Thoracic aorta (tissue), 2 donors: ENCODE measurements at regions not wholly inside any gene's neighbourhood (a gene's known extent, or its start where the extent isn't known, plus 50 kb on each side); places are given as distances from the start of the nearest gene placed in this dataset.
"Not testable (repeated sequence)": the region's sequence is repeated elsewhere in the genome, so short reads cannot be mapped to it uniquely, and the experiment has no call there.

ENCODE experiments used
- ATAC-seq: fragments of 150-250 bp; one replicate; pipeline ENCODE4 v1.8.0; 2017; ENCODE audit warnings: low read depth; ENCODE audit not compliant: insufficient number of reproducible peaks, low FRiP score
- DNase-seq: peaks from one replicate; pipeline ENCODE4 v3.0.0-alpha.2; 2020; ENCODE audit warnings: low spot score
- H3K27ac ChIP-seq, 2 donors: fragments of 200-600 bp; sonication (generic); 1 replicate in 1 of 2; 2 replicates in 1 of 2; pipeline ENCODE4 v1.5.1; 2016; ENCODE audit warnings: mild to moderate bottlenecking in 2 of 2, moderate library complexity in 2 of 2
- H3K27me3 ChIP-seq: fragments of 200-600 bp; sonication (generic); replicated peaks from 2 replicates; pipeline ENCODE4 v1.6.0; 2016; ENCODE audit warnings: mild to moderate bottlenecking; ENCODE audit not compliant: insufficient read depth
- H3K36me3 ChIP-seq: fragments of 200-600 bp; sonication (generic); one replicate; pipeline ENCODE4 v1.5.1; 2016
- H3K4me1 ChIP-seq, 2 donors: fragments of 200-600 bp; sonication (generic); 1 replicate in 1 of 2; 2 replicates in 1 of 2; pipeline versions ENCODE4 v1.5.1 to v1.6.0; 2016; ENCODE audit warnings: low read depth in 2 of 2, mild to moderate bottlenecking in 1 of 2; ENCODE audit not compliant: control insufficient read depth in 1 of 2
- H3K4me3 ChIP-seq: fragments of 200-600 bp; sonication (generic); 2 replicates; pipeline ENCODE4 v1.5.1; 2016; ENCODE audit warnings: mild to moderate bottlenecking
- H3K9me3 ChIP-seq: fragments of 200-600 bp; sonication (generic); 2 replicates; pipeline ENCODE4 v1.5.1; 2016
- CTCF ChIP-seq: fragments of 200-600 bp; sonication (generic); IDR thresholded peaks from one replicate; pipeline ENCODE4 v1.5.1; 2019; ENCODE audit warnings: antibody characterized with exemption

- Histone ChIP-seq H3K27me3 (no peaks in the 10 kb centered on the region), H3K4me1 (peaks cover 0 to 8% of the 10 kb centered on the region in 2 donors), H3K4me3 (no peak overlapping the region), H3K9me3 (no peaks in the 10 kb centered on the region), H3K36me3 (no peaks in the 10 kb centered on the region), H3K27ac (no peak overlapping the region)
- DNase-seq (no peak), ATAC-seq (no peak)
- no peak for TF ChIP-seq CTCF
These were observed 116.0 kb upstream of the ADRA1B start for GRCh38 chr5:159800131-159800840.

GRCh38 chr5:159801303-159801702 lies 115.0 kb upstream of the ADRA1B start:
- Histone ChIP-seq H3K4me1 (peaks cover 0 to 9% of the 10 kb centered on the region in 2 donors), H3K4me3 (no peak overlapping the region), H3K27ac (no peak overlapping the region), H3K9me3 (no peaks in the 10 kb centered on the region), H3K36me3 (no peaks in the 10 kb centered on the region), H3K27me3 (no peaks in the 10 kb centered on the region)
- no peak for DNase-seq
- TF ChIP-seq CTCF, result no peak
- ATAC-seq, result no peak

- Histone ChIP-seq H3K4me3 (no peak overlapping the region), H3K36me3 (no peaks in the 10 kb centered on the region), H3K27me3 (no peaks in the 10 kb centered on the region), H3K4me1 (peaks cover 0 to 9% of the 10 kb centered on the region in 2 donors), H3K27ac (no peak overlapping the region), H3K9me3 (no peaks in the 10 kb centered on the region)
- ATAC-seq (no peak), DNase-seq (no peak)
- no peak for TF ChIP-seq CTCF
These were observed 113.6 kb upstream of the ADRA1B start for GRCh38 chr5:159802661-159803060.

GRCh38 chr5:159804121-159804520 lies 112.2 kb upstream of the ADRA1B start:
- H3K27ac ChIP-seq, result no peak overlapping the region
- H3K4me3 ChIP-seq, result no peak overlapping the region
- no peak for DNase-seq
- no peaks in the 10 kb centered on the region for H3K36me3 ChIP-seq
- no peak for ATAC-seq
- H3K27me3 ChIP-seq, result no peaks in the 10 kb centered on the region
- no peaks in the 10 kb centered on the region for H3K9me3 ChIP-seq
- TF ChIP-seq CTCF, result no peak
- H3K4me1 ChIP-seq, result peaks cover 0 to 9% of the 10 kb centered on the region in 2 donors

- no peak for ATAC-seq
- DNase-seq, result no peak
- peaks cover 0 to 9% of the 10 kb centered on the region in 2 donors for H3K4me1 ChIP-seq
- H3K4me3 ChIP-seq, result no peak overlapping the region
- no peaks in the 10 kb centered on the region for H3K9me3 ChIP-seq
- no peaks in the 10 kb centered on the region for H3K27me3 ChIP-seq
- no peak for TF ChIP-seq CTCF
- H3K27ac ChIP-seq, result no peak overlapping the region
- no peaks in the 10 kb centered on the region for H3K36me3 ChIP-seq
These were observed 111.3 kb upstream of the ADRA1B start for GRCh38 chr5:159805021-159805420.

GRCh38 chr5:159807135-159807534 lies 109.1 kb upstream of the ADRA1B start:
- not testable (repeated sequence) for H3K9me3 ChIP-seq, H3K4me3 ChIP-seq, ATAC-seq, H3K36me3 ChIP-seq, H3K27ac ChIP-seq, DNase-seq, H3K27me3 ChIP-seq, H3K4me1 ChIP-seq
